HG02938 (cell line): ENCODE measurements at regions not wholly inside any gene's neighbourhood (a gene's known extent, or its start where the extent isn't known, plus 50 kb on each side); places are given as distances from the start of the nearest gene placed in this dataset.

ENCODE experiments used
- ATAC-seq: cut with Tn5 transposase; IDR thresholded peaks from one replicate; pipeline ENCODE4 v1.9.1; 2021; ENCODE audit warnings: mild to moderate bottlenecking, moderate library complexity; ENCODE audit not compliant: unreplicated experiment

GRCh38 chrX:109926743-109927662, 75.9 kb upstream of the TMEM164 start:
- no peak for ATAC-seq

DNA sequence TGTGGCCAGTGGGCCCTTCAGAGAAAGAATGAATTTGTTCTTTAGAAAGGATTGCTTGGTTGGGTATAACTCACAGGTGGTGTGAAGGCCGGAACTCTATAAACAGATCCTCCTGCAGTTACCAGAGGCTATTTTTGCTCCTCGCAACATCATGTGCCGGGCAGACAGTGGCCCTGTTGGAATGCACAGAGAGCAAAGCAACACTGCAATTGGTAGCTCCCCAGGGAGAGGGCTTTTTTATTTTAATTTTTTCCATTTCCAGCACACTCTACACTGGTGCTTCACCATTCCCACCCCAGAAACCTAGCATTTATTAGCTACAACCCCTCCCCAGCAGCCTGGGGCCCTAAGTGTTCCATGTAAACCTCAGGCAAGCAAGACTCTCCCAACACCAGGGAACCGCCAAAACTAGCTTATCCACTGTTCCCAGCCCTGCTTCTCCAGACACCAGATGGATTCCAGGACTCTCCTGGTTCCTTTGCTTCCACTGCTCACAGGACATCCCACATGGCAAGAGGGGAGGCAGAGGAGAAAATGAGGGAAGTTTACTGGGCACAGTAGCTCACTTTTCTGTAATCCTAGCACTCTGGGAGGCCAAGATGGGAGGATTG, 75.1 kb upstream of the TMEM164 start:
- ATAC-seq = no peak

DNA sequence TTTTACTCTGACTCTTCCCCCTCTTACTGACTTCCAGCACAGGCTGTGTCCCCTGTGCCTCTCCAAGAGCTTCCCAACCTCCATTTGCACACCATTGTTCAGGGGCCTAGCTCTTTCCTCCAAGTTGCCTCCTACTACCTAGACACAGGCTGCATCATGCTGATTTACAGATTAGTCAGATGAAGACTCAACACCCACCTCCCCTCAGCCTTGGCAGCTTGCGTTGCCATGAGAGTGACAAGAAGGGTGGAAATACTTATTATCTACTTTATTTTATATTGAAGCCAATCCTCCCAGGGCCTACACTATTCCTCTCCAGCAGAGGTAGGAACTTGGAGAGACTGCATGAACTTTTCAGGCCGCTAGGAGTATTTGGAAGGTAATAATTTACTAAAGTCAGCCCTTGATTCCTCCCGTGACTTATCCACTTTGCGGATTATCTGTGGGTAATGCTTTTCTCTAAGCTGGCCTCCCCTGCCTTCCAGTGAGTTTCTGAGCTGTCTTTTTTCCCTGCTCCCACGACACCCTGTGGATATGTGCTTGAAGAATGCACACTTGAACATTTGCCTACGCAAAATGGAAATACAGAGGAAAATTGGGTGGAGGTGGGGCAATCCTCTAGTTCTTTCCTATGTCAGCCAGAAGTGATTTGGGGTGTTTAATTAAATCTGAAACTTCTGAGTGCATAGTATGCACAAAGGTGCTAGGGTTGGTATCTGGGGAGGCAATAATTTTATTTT, 74.1 kb upstream of the TMEM164 start:
- no peak for ATAC-seq

DNA sequence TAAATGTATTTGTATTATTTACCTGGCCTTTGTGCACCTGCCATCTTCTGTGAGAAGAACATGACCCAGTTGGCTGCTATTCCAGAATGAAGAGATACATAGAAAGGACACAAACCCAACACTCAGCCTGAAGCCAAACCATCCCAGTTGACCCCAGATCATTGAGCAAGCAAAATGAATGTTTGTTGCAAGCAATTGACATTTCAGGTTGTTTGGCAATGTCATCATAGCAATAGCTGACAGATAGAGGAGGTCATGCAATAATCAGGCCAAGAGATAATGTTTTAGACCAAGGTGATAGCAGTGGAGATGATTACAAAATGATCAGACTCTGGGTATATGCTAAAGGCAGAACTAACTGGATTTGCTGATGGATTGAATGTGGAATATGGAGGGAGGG, 71.2 kb upstream of the TMEM164 start:
- ATAC-seq = no peak

DNA sequence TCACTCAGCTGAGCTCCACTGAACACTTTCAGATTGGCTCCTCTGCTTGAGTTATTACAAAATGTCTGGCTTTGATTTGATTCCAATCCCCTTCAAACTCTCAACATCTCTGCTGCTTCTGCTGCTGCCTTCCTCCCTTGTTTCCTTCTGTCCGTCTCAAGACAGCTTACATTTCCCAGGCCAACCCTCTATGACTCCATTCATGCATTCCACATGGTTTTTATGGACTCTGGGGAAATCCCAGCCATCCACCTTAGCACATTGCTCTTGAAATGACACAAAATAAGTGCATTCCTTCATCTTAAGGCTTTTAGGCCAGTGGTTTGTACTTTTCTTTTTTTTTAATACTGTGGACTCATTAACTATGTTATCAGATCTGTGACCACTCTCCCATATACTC, 68.5 kb upstream of the TMEM164 start:
- ATAC-seq = no peak

DNA sequence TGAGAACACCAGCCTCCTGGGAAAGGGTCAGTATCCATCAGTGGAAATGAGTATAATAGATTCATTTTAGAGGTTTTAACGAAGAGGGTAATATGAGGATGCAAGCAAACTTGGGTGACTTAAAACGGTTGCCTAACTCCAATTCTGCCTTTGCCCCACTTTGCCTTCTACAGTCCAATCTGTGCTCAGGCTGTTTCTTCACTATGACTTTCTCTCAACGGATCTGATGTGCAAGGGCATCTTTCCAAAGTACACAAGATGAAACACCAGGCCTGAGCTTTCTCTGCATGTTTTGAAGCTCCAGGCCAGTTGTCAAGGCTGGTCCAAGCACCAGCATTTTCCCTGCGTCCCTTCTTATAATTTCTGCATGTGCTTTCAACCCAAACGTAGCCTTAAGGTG, 68.0 kb upstream of the TMEM164 start:
- ATAC-seq = no peak

DNA sequence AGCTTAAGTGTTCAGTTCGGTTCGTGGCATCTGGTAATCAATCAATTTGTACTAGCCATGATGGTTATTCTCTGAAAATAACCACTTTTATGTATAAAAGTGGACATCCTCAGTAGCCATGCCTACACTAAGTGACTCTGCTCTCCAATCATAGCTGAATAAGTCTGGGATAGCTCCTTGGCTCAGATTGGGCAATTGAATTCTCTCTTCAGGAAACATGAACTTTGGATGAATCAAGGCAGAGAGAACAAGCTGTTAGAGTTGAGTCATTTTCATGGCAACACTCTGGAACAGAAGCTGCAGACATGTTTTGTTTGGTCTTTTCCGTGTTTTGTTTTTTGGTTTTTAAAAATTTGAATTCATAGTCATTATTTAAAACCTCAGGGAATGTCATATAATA, 66.8 kb upstream of the TMEM164 start:
- ATAC-seq = no peak

GRCh38 chrX:109936598-109936997, 66.3 kb upstream of the TMEM164 start:
- ATAC-seq = no peak

DNA sequence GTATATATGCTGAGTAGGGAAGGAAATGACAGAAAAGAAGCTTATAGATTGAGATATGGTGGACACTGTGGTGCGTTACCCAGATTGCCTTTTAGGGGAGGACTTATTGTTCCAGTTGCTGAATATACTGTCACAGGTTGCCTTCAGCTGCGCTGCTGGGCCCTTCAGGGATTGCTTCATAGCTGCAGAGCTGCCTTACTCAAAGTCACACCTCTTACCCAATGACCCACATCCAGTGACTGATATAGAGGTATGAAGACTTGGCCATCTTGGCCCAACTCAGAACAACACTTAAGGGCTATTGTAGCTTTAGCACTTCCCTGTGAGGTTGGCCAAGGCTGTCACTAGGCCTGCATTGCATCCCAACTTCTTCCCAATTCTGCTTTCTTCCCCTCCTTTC, 63.4 kb upstream of the TMEM164 start:
- no peak for ATAC-seq

DNA sequence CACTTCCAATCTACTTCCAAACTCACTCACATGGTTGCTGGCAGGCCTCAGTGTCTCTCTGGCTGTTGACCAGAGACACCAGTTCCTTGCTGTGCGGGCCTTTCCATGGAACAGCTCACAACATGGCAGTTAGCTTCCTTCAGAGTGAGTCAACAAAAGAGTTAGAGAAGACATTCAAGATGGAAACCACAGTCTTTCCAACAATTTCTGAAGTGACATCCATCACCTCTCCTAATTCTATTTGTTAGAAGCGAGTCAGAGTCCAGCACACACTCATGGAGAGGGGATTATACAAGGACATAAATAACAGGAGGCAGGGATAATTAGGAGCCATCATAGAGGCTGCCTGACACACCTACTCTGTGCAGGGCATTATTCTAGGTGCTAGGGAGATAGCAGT, 62.5 kb upstream of the TMEM164 start:
- ATAC-seq = no peak

DNA sequence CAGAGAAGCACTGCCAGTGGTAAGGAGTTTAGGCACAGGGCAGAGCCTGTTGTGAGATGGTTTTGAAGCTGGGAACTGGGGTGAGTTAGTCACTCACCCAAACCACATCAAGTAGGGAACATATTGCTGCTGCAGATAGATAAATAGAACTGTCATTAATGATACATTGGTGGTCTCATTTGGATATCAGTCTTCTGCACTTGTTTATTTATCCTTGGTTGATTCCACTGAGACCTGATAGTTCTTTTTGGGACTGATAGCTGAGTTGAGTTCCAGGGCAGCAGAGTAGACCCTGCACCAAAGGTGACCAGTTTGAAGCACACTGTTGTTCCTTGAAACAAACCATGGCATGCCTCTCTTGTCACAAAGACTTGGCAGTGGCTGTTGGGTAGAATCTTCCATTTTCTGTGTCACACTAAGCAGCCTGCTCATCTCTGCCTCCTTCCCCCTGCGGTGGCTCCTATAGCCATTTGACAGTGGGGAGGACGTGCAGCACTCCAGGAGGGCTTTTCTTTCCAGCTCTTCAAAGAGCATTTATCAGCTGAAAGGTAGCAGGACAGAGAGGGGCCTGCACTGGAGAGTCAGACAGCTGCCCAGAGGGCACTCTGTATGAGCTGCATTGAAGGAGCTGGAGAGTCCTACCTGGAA, 59.7 kb upstream of the TMEM164 start:
- no peak for ATAC-seq

GRCh38 chrX:109943740-109944092, 59.2 kb upstream of the TMEM164 start:
- no peak for ATAC-seq

- ATAC-seq = no peak
Measured at GRCh38 chrX:109952050-109952449, 50.9 kb upstream of the TMEM164 start.

DNA sequence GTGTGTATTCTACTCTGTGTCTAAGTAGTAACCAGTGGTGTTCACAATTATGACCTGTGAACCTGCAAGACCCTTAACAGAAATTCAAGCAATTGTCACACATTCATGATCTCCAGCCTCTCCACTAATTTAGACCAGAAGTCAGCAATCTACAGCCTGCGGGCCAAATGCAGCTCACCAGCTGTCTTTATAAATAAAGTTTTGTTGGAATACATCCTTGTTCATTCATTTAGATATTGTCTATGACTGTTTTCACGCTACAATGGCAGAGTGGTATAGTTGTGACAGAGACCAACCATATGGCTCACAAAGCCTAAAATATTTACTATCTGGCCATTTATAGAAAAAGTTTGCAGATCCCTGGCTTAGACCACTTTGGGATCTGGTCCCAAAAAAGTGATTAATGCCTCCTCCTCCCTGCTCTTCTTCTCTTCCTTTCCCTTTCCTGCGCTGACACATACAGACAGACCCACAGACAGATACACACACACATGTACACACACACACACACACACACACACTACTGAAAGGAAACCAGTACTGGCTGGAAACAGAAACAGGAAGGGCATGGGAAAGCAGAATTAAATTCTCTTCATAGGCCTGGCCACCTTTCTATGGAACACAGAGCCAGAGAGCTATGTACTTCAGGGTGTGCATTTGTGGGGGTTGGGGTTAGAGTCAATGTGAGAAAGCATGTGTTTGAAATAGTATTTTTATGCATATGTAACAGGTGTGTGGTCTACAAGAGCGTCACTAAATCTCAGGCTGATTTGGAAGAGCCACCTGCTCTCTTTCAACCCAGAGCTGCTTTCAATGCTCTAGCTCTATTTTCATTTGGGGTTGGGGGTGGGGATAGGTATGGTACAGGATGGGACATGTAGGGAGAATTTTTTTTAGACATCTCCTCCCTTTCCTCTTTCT, 49.7 kb upstream of the TMEM164 start:
- ATAC-seq = peak; percentile 75
